ENCODE measurements at regions not wholly inside any gene's neighbourhood (a gene's known extent, or its start where the extent isn't known, plus 50 kb on each side); places are given as distances from the start of the nearest gene placed in this dataset.

GRCh38 chr13:52949742-52950141 lies 78.9 kb upstream of the OLFM4 start:
- ATAC-seq (no peak), FAIRE-seq (no peak), DNase-seq (ENCODE audit: extremely low read depth in 1 of 4, low spot score in 3 of 4) (no peak)
- Histone ChIP-seq H3K79me2 (ENCODE audit: control insufficient read depth, insufficient read depth, low read length) (no peaks in the 10 kb centered on the region), H3K4me3 (no peak overlapping the region), H3K27me3 (ENCODE audit: control insufficient read depth in 2 of 2, insufficient read depth in 2 of 2, low read length in 2 of 2) (no peaks in the 10 kb centered on the region), H3K9me1 (ENCODE audit: control insufficient read depth, insufficient read depth, low read length) (no peaks in the 10 kb centered on the region), H3K36me3 (ENCODE audit: control insufficient read depth, insufficient read depth, low read length) (no peaks in the 10 kb centered on the region), H3K4me2 (ENCODE audit: insufficient read depth, low read length) (no peak overlapping the region), H3K9me3 (replicated peaks; ENCODE audit: control insufficient read depth, insufficient read depth, low read depth, low read length) (no peaks in the 10 kb centered on the region), H3K27ac (ENCODE audit: extremely low read depth, low read depth, low read length) (no peak overlapping the region), H2AFZ (ENCODE audit: low read depth, low read length) (no peak overlapping the region), H3K4me1 (replicated peaks in 1 of 2; ENCODE audit: control insufficient read depth in 2 of 2, insufficient read depth in 2 of 2, low read length in 2 of 2) (no peaks in the 10 kb centered on the region), H4K20me1 (replicated peaks; ENCODE audit: control insufficient read depth, insufficient read depth, low read length) (no peaks in the 10 kb centered on the region), H3K9ac (ENCODE audit: insufficient read depth in 1 of 2, low read depth in 2 of 2, low read length in 2 of 2) (no peak overlapping the region)
- ChIA-PET CTCF (ENCODE audit: low intra/inter-chr PET ratio) (no interaction called here), POLR2A (no interaction called here)
- intact Hi-C loops (cut with micrococcal nuclease) (no loop called here), in situ Hi-C loops (cut with MboI) (loop anchor here (25.0 kb wide), 1 partner anchor 337 kb away; no protein-coding TSS in a partner anchor)
- BruUV-seq (replicated peaks): no TSS peak
- 0% methylated on average over 6 of the region's 6 CpGs for WGBS (ENCODE audit: insufficient coverage, low coverage, missing lambda C conversion rate)
- TF ChIP-seq ZNF263 (CRISPR knock-in tag; IDR thresholded peaks at IDR 0.05; ENCODE audit: borderline replicate concordance): no peak
- TF ChIP-seq ZNF318 (IDR thresholded peaks at IDR 0.05; ENCODE audit: borderline replicate concordance in 1 of 2, low read depth in 1 of 2): no peak
- TF ChIP-seq, protein P1, sequence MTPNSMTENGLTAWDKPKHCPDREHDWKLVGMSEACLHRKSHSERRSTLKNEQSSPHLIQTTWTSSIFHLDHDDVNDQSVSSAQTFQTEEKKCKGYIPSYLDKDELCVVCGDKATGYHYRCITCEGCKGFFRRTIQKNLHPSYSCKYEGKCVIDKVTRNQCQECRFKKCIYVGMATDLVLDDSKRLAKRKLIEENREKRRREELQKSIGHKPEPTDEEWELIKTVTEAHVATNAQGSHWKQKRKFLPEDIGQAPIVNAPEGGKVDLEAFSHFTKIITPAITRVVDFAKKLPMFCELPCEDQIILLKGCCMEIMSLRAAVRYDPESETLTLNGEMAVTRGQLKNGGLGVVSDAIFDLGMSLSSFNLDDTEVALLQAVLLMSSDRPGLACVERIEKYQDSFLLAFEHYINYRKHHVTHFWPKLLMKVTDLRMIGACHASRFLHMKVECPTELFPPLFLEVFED (CRISPR knock-in tag; conservative IDR thresholded peaks at IDR 0.05): no peak
- TF ChIP-seq, protein P2, sequence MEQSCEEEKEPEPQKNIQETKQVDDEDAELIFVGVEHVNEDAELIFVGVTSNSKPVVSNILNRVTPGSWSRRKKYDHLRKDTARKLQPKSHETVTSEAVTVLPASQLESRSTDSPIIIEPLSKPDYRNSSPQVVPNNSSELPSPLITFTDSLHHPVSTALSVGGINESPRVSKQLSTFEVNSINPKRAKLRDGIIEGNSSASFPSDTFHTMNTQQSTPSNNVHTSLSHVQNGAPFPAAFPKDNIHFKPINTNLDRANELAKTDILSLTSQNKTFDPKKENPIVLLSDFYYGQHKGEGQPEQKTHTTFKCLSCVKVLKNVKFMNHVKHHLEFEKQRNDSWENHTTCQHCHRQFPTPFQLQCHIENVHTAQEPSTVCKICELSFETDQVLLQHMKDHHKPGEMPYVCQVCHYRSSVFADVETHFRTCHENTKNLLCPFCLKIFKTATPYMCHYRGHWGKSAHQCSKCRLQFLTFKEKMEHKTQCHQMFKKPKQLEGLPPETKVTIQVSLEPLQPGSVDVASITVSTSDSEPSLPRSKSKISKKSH (CRISPR knock-in tag; IDR thresholded peaks at IDR 0.05): no peak
